Heart left ventricle (tissue), 13 donors: ENCODE measurements at regions not wholly inside any gene's neighbourhood (a gene's known extent, or its start where the extent isn't known, plus 50 kb on each side); places are given as distances from the start of the nearest gene placed in this dataset.
"Not testable (repeated sequence)": the region's sequence is repeated elsewhere in the genome, so short reads cannot be mapped to it uniquely, and the experiment has no call there.

ENCODE experiments used
- POLR2A ChIP-seq, 2 donors: fragments of 450-650 bp; IDR thresholded peaks; one replicate each; pipeline ENCODE4 v1.6.1; 2017; ENCODE audit warnings: antibody characterized with exemption in 2 of 2, mild to moderate bottlenecking in 2 of 2, moderate library complexity in 2 of 2
- TF ChIP-seq, protein P1 (sequence below), 12 donors: fragments of 200-600 bp; sonication (generic) in 4 of 12; IDR thresholded peaks; one replicate each; pipeline versions ENCODE4 v1.5.0 to v1.8.0; 2018 to 2022; ENCODE audit warnings: antibody characterized with exemption in 12 of 12, mild to moderate bottlenecking in 5 of 12
- donor health status: ischemic (EF 13 %, LVEDD 7.1; RV severe dilation, severe dysfunction).
- donor health status: DM: no; HTN: yes; CAD: no.
- donor health status: DM: no; HTN: no; CAD: no.
- donor health status: ischemic (EF 25% LVEDD 6.9; RV normal size, moderate dysfunction).
- donor health status: ischemic (EF 25% LVEDD 5.7; RV mildly dilated, moderate dysfunction).
- donor health status: ischemic (EF 35%, LVEDD 5.7; RV mildly dilated, moderate dysfunction).
- donor health status: nonischemic (EF 11% LVEDD 7.7; RV severe dilation, severe dysfunction).
- donor health status: DM: yes; HTN: yes; CAD: no.
- donor health status: PGD.
- donor health status: ischemic (EF 29% LVEDD 5.4; RV normal size, mild dysfunction).
- donor health status: nonischemic (EF 23%, LVEDD 6.1; RV moderate dilation, normal function).

DNA sequence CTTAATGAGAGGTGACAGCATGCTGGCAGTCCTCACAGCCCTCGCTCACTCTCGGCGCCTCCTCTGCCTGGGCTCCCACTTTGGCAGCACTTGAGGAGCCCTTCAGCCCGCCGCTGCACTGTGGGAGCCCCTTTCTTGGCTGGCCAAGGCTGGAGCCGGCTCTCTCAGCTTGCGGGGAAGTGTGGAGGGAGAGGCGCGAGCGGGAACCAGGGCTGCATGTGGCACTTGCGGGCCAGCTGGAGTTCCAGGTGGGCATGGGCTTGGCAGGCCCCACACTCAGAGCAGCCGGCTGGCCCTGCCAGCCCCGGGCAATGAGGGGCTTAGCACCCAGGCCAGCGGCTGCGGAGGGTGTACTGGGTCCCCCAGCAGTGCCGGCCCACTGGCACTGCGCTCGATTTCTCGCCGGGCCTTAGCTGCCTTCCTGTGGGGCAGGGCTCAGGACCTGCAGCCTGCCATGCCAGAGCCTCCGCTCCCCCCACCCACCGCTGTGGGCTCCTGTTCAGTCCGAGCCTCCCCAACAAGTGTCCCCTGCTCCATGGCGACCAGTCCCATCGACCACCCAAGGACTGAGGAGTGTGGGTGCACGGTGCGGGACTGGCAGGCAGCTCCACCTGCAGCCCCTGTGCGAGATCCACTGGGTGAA lies 279.7 kb upstream of the CBLB start:
- not testable (repeated sequence) for TF ChIP-seq POLR2A (IDR thresholded peaks at IDR 0.05)
- TF ChIP-seq, protein P1, sequence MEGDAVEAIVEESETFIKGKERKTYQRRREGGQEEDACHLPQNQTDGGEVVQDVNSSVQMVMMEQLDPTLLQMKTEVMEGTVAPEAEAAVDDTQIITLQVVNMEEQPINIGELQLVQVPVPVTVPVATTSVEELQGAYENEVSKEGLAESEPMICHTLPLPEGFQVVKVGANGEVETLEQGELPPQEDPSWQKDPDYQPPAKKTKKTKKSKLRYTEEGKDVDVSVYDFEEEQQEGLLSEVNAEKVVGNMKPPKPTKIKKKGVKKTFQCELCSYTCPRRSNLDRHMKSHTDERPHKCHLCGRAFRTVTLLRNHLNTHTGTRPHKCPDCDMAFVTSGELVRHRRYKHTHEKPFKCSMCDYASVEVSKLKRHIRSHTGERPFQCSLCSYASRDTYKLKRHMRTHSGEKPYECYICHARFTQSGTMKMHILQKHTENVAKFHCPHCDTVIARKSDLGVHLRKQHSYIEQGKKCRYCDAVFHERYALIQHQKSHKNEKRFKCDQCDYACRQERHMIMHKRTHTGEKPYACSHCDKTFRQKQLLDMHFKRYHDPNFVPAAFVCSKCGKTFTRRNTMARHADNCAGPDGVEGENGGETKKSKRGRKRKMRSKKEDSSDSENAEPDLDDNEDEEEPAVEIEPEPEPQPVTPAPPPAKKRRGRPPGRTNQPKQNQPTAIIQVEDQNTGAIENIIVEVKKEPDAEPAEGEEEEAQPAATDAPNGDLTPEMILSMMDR (IDR thresholded peaks at IDR 0.05) = not testable (repeated sequence)
